CD14-positive monocyte (primary cell): ENCODE measurements at regions not wholly inside any gene's neighbourhood (a gene's known extent, or its start where the extent isn't known, plus 50 kb on each side); places are given as distances from the start of the nearest gene placed in this dataset.

Experiments
- DNase-seq, 3 donors: peaks; one replicate each; pipeline ENCODE4 v3.0.0-alpha.2; 2011 to 2022
- H2AFZ ChIP-seq: 2 replicates; pipeline ENCODE4 v1.6.0; 2012; ENCODE audit warnings: mild to moderate bottlenecking, low read depth, low read length, inconsistent platforms; ENCODE audit not compliant: insufficient read depth, poor library complexity, severe bottlenecking
- H3K27ac ChIP-seq, 2 donors: 1 replicate in 1 of 2; 2 replicates in 1 of 2; pipeline ENCODE4 v1.5.1; 2012 to 2013; ENCODE audit warnings: low read length in 2 of 2, control low read depth in 1 of 2, inconsistent platforms in 1 of 2, low read depth in 1 of 2, mild to moderate bottlenecking in 1 of 2
- H3K27me3 ChIP-seq, 2 donors: one replicate each; pipeline versions ENCODE4 v1.6.0 to v1.6.1; 2011 to 2013; ENCODE audit warnings: low read length in 2 of 2; ENCODE audit not compliant: control insufficient read depth in 2 of 2, insufficient read depth in 2 of 2
- H3K36me3 ChIP-seq, 2 donors: replicated peaks in 1 of 2; 1 replicate in 1 of 2; 2 replicates in 1 of 2; pipeline versions ENCODE4 v1.5.1 to v1.6.1; 2012 to 2013; ENCODE audit warnings: low read length in 2 of 2, control low read depth in 1 of 2, inconsistent platforms in 1 of 2, mild to moderate bottlenecking in 1 of 2; ENCODE audit not compliant: insufficient read depth in 2 of 2, control insufficient read depth in 1 of 2
- H3K4me1 ChIP-seq, 2 donors: 1 replicate in 1 of 2; 2 replicates in 1 of 2; pipeline versions ENCODE4 v1.5.1 to v1.6.1; 2012 to 2013; ENCODE audit warnings: low read length in 2 of 2, control low read depth in 1 of 2, inconsistent platforms in 1 of 2, mild to moderate bottlenecking in 1 of 2, moderate library complexity in 1 of 2; ENCODE audit not compliant: insufficient read depth in 2 of 2, control insufficient read depth in 1 of 2
- H3K4me2 ChIP-seq: replicated peaks from 2 replicates; pipeline ENCODE3; 2012; ENCODE audit warnings: low read length, moderate library complexity, mild to moderate bottlenecking; ENCODE audit not compliant: poor library complexity, severe bottlenecking; ENCODE audit errors: extremely low read depth
- H3K4me3 ChIP-seq, 3 experiments: fragments of 200-600 bp in 1 of 3; sonication (generic) in 1 of 3; replicated peaks in 1 of 3; 1 replicate in 2 of 3; 2 replicates in 1 of 3; pipeline ENCODE4 v1.5.1; 2011 to 2013; ENCODE audit warnings: low read length in 3 of 3, mild to moderate bottlenecking in 3 of 3, control low read depth in 2 of 3, low read depth in 2 of 3, inconsistent platforms in 1 of 3, moderate library complexity in 1 of 3
- H3K79me2 ChIP-seq: 2 replicates; pipeline ENCODE4 v1.6.0; 2012; ENCODE audit warnings: mild to moderate bottlenecking, control low read depth, inconsistent platforms, low read length, moderate library complexity; ENCODE audit not compliant: insufficient read depth
- H3K9ac ChIP-seq: 2 replicates; pipeline ENCODE4 v1.6.0; 2017; ENCODE audit warnings: low read length, mild to moderate bottlenecking; ENCODE audit not compliant: insufficient read depth, poor library complexity, severe bottlenecking
- H3K9me3 ChIP-seq, 2 donors: replicated peaks in 1 of 2; 1 replicate in 1 of 2; 2 replicates in 1 of 2; pipeline versions ENCODE4 v1.5.1 to v1.6.1; 2012 to 2013; ENCODE audit warnings: low read length in 2 of 2, control low read depth in 1 of 2; ENCODE audit not compliant: control insufficient read depth in 1 of 2, insufficient read depth in 1 of 2
- H4K20me1 ChIP-seq: 2 replicates; pipeline ENCODE4 v1.6.0; 2012; ENCODE audit warnings: mild to moderate bottlenecking, low read length, control low read depth, moderate library complexity; ENCODE audit not compliant: insufficient read depth
- H3K27ac Mint-ChIP-seq, 7 donors: one replicate each; pipeline ENCODE4 v1.8.0; 2020; ENCODE audit warnings: mild to moderate bottlenecking in 7 of 7, mixed read lengths in 7 of 7, moderate library complexity in 6 of 7, inconsistent platforms in 2 of 7
- H3K27me3 Mint-ChIP-seq, 3 donors: one replicate each; pipeline ENCODE4 v1.8.0; 2021 to 2022; ENCODE audit warnings: low read depth in 3 of 3, mild to moderate bottlenecking in 3 of 3, mixed read lengths in 3 of 3, moderate library complexity in 3 of 3, inconsistent platforms in 1 of 3
- H3K36me3 Mint-ChIP-seq, 2 donors: one replicate each; pipeline ENCODE4 v1.8.0; 2020; ENCODE audit warnings: mixed read lengths in 2 of 2, inconsistent platforms in 1 of 2, mild to moderate bottlenecking in 1 of 2
- H3K4me1 Mint-ChIP-seq: one replicate; pipeline ENCODE4 v1.8.0; 2020; ENCODE audit warnings: mild to moderate bottlenecking, mixed read lengths
- H3K4me3 Mint-ChIP-seq, 2 donors: one replicate each; pipeline ENCODE4 v1.8.0; 2020; ENCODE audit warnings: mild to moderate bottlenecking in 2 of 2, mixed read lengths in 2 of 2, moderate library complexity in 1 of 2
- H3K9me3 Mint-ChIP-seq, 7 donors: one replicate each; pipeline ENCODE4 v1.8.0; 2020 to 2022; ENCODE audit warnings: mixed read lengths in 7 of 7, mild to moderate bottlenecking in 6 of 7, moderate library complexity in 6 of 7, inconsistent platforms in 2 of 7
- CTCF ChIP-seq: fragments of 200-600 bp; IDR thresholded peaks from one replicate; pipeline ENCODE4 v1.8.0; 2022; ENCODE audit warnings: antibody characterized with exemption, mild to moderate bottlenecking
- WGBS: methylation state at CpG from one replicate; pipeline ENCODE4 v1.1.5; 2013; ENCODE audit warnings: missing lambda C conversion rate; ENCODE audit not compliant: insufficient coverage; 5-methylcytosine and 5-hydroxymethylcytosine counted together
- intact Hi-C, 2 donors: fragments of 100-400 bp; cut with micrococcal nuclease; formaldehyde crosslinking; loops; one replicate each; pipeline versions ENCODE4 v1.15.0 to v1.15.1; 2023

- H3K4me2 ChIP-seq = no peak overlapping the region
- Mint-ChIP-seq H3K4me1 (no peaks in the 10 kb centered on the region), H3K36me3 (no peaks in the 10 kb centered on the region), H3K27ac (peak overlapping the region in 1 of 7 donors; percentile 60), H3K9me3 (peaks cover 4 to 21% (median 14%) of the 10 kb centered on the region in 7 donors), H3K27me3 (peaks cover 0 to 3% (median 0%) of the 10 kb centered on the region in 3 donors), H3K4me3 (no peak overlapping the region)
- H3K27ac ChIP-seq = no peak overlapping the region
- H3K9me3 ChIP-seq = peaks cover 10 to 22% of the 10 kb centered on the region in 2 donors
- H2AFZ ChIP-seq = no peak overlapping the region
- H3K79me2 ChIP-seq = no peaks in the 10 kb centered on the region
- H3K36me3 ChIP-seq = no peaks in the 10 kb centered on the region
- no peak overlapping the region for H3K4me3 ChIP-seq
- H4K20me1 ChIP-seq = no peaks in the 10 kb centered on the region
- 92% methylated on average over 7 of the region's 7 CpGs for WGBS
- TF ChIP-seq CTCF = no peak
- intact Hi-C loops = no loop called here
- H3K4me1 ChIP-seq = no peaks in the 10 kb centered on the region
- H3K9ac ChIP-seq = no peak overlapping the region
- no peak for DNase-seq
- no peaks in the 10 kb centered on the region for H3K27me3 ChIP-seq
Observed at GRCh38 chr22:48661984-48662383, 1165.7 kb downstream of the BRD1 start.

GRCh38 chr22:48660790-48661740 lies 1166.6 kb downstream of the BRD1 start:
- DNase-seq = no peak
- Histone ChIP-seq H3K4me3 (no peak overlapping the region), H3K27ac (no peak overlapping the region), H3K27me3 (no peaks in the 10 kb centered on the region), H3K9me3 (peaks cover 10 to 22% of the 10 kb centered on the region in 2 donors), H2AFZ (no peak overlapping the region), H3K4me1 (no peaks in the 10 kb centered on the region), H3K9ac (no peak overlapping the region), H3K79me2 (no peaks in the 10 kb centered on the region), H3K4me2 (no peak overlapping the region), H4K20me1 (no peaks in the 10 kb centered on the region), H3K36me3 (no peaks in the 10 kb centered on the region)
- 86% methylated on average over 30 of the region's 33 CpGs for WGBS
- peaks cover 0 to 3% (median 0%) of the 10 kb centered on the region in 3 donors for H3K27me3 Mint-ChIP-seq
- no peaks in the 10 kb centered on the region for H3K36me3 Mint-ChIP-seq
- peaks cover 4 to 18% (median 14%) of the 10 kb centered on the region in 7 donors for H3K9me3 Mint-ChIP-seq
- H3K27ac Mint-ChIP-seq = no peak overlapping the region
- TF ChIP-seq CTCF = no peak
- no peaks in the 10 kb centered on the region for H3K4me1 Mint-ChIP-seq
- H3K4me3 Mint-ChIP-seq = no peak overlapping the region
- intact Hi-C loops = no loop called here
